Lung (tissue), 11 donors: ENCODE measurements at regions not wholly inside any gene's neighbourhood (a gene's known extent, or its start where the extent isn't known, plus 50 kb on each side); places are given as distances from the start of the nearest gene placed in this dataset.

Source experiments
- ATAC-seq: fragments of 200-7000 bp; cut with Tn5 transposase; one replicate; pipeline ENCODE4 v1.9.1; 2020; ENCODE audit warnings: moderate number of reproducible peaks; ENCODE audit not compliant: insufficient read depth, low FRiP score
- DNase-seq, 3 donors: peaks; one replicate each; pipeline ENCODE4 v3.0.0-alpha.2; 2013 to 2017
- H3K27ac ChIP-seq, 2 donors: one replicate each; pipeline ENCODE4 v1.5.1; 2013; ENCODE audit warnings: mild to moderate bottlenecking in 2 of 2, moderate library complexity in 2 of 2, control low read depth in 1 of 2, inconsistent platforms in 1 of 2, low read depth in 1 of 2, low read length in 1 of 2
- H3K27me3 ChIP-seq, 3 donors: one replicate each; pipeline ENCODE4 v1.5.1; 2013; ENCODE audit warnings: low read length in 2 of 3; ENCODE audit not compliant: control insufficient read depth in 3 of 3, insufficient read depth in 3 of 3
- H3K36me3 ChIP-seq, 4 donors: one replicate each; pipeline ENCODE4 v1.5.1; 2013; ENCODE audit warnings: low read length in 4 of 4, mild to moderate bottlenecking in 1 of 4, moderate library complexity in 1 of 4; ENCODE audit not compliant: control insufficient read depth in 4 of 4, insufficient read depth in 4 of 4
- H3K4me1 ChIP-seq, 5 donors: one replicate each; pipeline ENCODE4 v1.5.1; 2013; ENCODE audit warnings: low read length in 5 of 5, mild to moderate bottlenecking in 2 of 5, moderate library complexity in 1 of 5; ENCODE audit not compliant: control insufficient read depth in 5 of 5, insufficient read depth in 5 of 5
- H3K4me3 ChIP-seq: one replicate; pipeline ENCODE4 v1.5.1; 2013; ENCODE audit warnings: mild to moderate bottlenecking, control low read depth, moderate library complexity
- H3K9ac ChIP-seq, 2 donors: one replicate each; pipeline ENCODE4 v1.5.1; 2013; ENCODE audit warnings: low read length in 2 of 2, control low read depth in 1 of 2; ENCODE audit not compliant: insufficient read depth in 1 of 2
- H3K9me3 ChIP-seq, 4 donors: one replicate each; pipeline ENCODE4 v1.5.1; 2013; ENCODE audit warnings: low read length in 3 of 4, mild to moderate bottlenecking in 1 of 4, moderate library complexity in 1 of 4; ENCODE audit not compliant: control insufficient read depth in 4 of 4, insufficient read depth in 3 of 4
- CTCF ChIP-seq: IDR thresholded peaks from 2 replicates; pipeline ENCODE4 v1.5.1; 2012; ENCODE audit warnings: mild to moderate bottlenecking; ENCODE audit errors: control extremely low read depth, extremely low read depth
- WGBS, 2 donors: extraction: QIAGEN DNeasy Blood & Tissue Kit; methylation state at CpG; one replicate each; pipeline ENCODE4 v1.1.7; 2013; 5-methylcytosine and 5-hydroxymethylcytosine counted together
- donor health status: control.
- donor health status: control.
- donor health status: Bipolar disorder and iron deficiency.
- donor health status: healthy.
- donor health status: DM: yes; HTN: yes; CAD: no.

GRCh38 chr5:4007001-4007400 is 411.4 kb downstream of the IRX1 start:
- no peaks in the 10 kb centered on the region for H3K4me1 ChIP-seq
- WGBS, 2 donors, result 96 to 97% methylated on average over 3 of the region's 3 CpGs
- no peaks in the 10 kb centered on the region for H3K36me3 ChIP-seq
- H3K9me3 ChIP-seq, result peaks cover 0 to 2% (median 0%) of the 10 kb centered on the region in 4 donors
- H3K27me3 ChIP-seq, result no peaks in the 10 kb centered on the region
- no peak for TF ChIP-seq CTCF
- DNase-seq (no peak), ATAC-seq (no peak)
- H3K27ac ChIP-seq, result no peak overlapping the region
- no peak overlapping the region for H3K4me3 ChIP-seq
- no peak overlapping the region for H3K9ac ChIP-seq

GRCh38 chr5:4011943-4012342 is 416.3 kb downstream of the IRX1 start:
- H3K36me3 ChIP-seq, result no peaks in the 10 kb centered on the region
- no peak overlapping the region for H3K27ac ChIP-seq
- H3K4me3 ChIP-seq, result no peak overlapping the region
- 87 to 89% methylated on average over 6 of the region's 6 CpGs for whole genome bisulfite sequencing, 2 donors
- no peak overlapping the region for H3K9ac ChIP-seq
- ATAC-seq (no peak), DNase-seq (no peak)
- H3K27me3 ChIP-seq, result peaks cover 0 to 6% (median 0%) of the 10 kb centered on the region in 3 donors
- no peak for TF ChIP-seq CTCF
- peaks cover 0 to 2% (median 0%) of the 10 kb centered on the region in 5 donors for H3K4me1 ChIP-seq
- H3K9me3 ChIP-seq, result no peaks in the 10 kb centered on the region

- WGBS, 2 donors, result 79 to 83% methylated on average over 20 of the region's 20 CpGs
- no peak overlapping the region for H3K4me3 ChIP-seq
- no peak for TF ChIP-seq CTCF
- DNase-seq, result no peak
- peaks cover 0 to 3% (median 0%) of the 10 kb centered on the region in 5 donors for H3K4me1 ChIP-seq
- H3K9me3 ChIP-seq, result no peaks in the 10 kb centered on the region
- H3K36me3 ChIP-seq, result no peaks in the 10 kb centered on the region
- H3K9ac ChIP-seq, result no peak overlapping the region
- H3K27ac ChIP-seq, result no peak overlapping the region
- peaks cover 0 to 6% (median 0%) of the 10 kb centered on the region in 3 donors for H3K27me3 ChIP-seq
- ATAC-seq, result no peak
Observed at GRCh38 chr5:4013106-4013898, 417.7 kb downstream of the IRX1 start.
